Endothelial cell of umbilical vein (primary cell): ENCODE measurements at regions not wholly inside any gene's neighbourhood (a gene's known extent, or its start where the extent isn't known, plus 50 kb on each side); places are given as distances from the start of the nearest gene placed in this dataset.

ENCODE experiments used
- BruUV-seq: library from RNA; stranded (reverse); fragments of 400-500 nt; replicated peaks from 2 replicates; lab custom pipeline; 2021; lab: Mats Ljungman, UMichigan
- CTCF ChIA-PET: fragments of 300-600, 350-600 bp; sonication (Branson Sonifier 250); formaldehyde crosslinking; loops from one replicate; lab custom pipeline; 2021; ENCODE audit warnings: antibody characterized with exemption, inconsistent platforms; lab: Charles Lee
- POLR2A ChIA-PET: fragments of 300-600, 350-600 bp; sonication (Branson Sonifier 250); formaldehyde crosslinking; loops from one replicate; lab custom pipeline; 2021; ENCODE audit warnings: antibody characterized with exemption, inconsistent platforms; lab: Charles Lee
- DNase-seq: peaks from one replicate; pipeline ENCODE4 v3.0.0-alpha.2; 2011; ENCODE audit warnings: low read depth, low spot score
- FAIRE-seq: peaks from 2 replicates; lab custom pipeline; 2011; peaks lifted over from hg19 to GRCh38; lab: Jason Lieb, UNC
- H2AFZ ChIP-seq: 2 replicates; pipeline ENCODE4 v1.6.0; 2012; ENCODE audit warnings: low read depth, low read length, control low read depth, inconsistent platforms
- H3K27ac ChIP-seq: 2 replicates; pipeline ENCODE4 v1.5.1; 2011; ENCODE audit warnings: low read depth, mild to moderate bottlenecking, control low read depth, low read length, moderate library complexity; ENCODE audit not compliant: insufficient read depth
- H3K27me3 ChIP-seq, 2 experiments: 2 replicates each; pipeline versions ENCODE4 v1.6.0 to v1.6.1; 2011; ENCODE audit warnings: low read length in 2 of 2, mixed read lengths in 1 of 2; ENCODE audit not compliant: control insufficient read depth in 2 of 2, insufficient read depth in 2 of 2
- H3K36me3 ChIP-seq, 2 experiments: 2 replicates in 1 of 2; 3 replicates in 1 of 2; pipeline ENCODE4 v1.5.1; 2011; ENCODE audit warnings: low read length in 2 of 2, mild to moderate bottlenecking in 1 of 2, moderate library complexity in 1 of 2; ENCODE audit not compliant: control insufficient read depth in 2 of 2, insufficient read depth in 2 of 2; ENCODE audit errors: extremely low read depth in 1 of 2
- H3K4me1 ChIP-seq: 3 replicates; pipeline ENCODE4 v1.5.1; 2011; ENCODE audit warnings: mild to moderate bottlenecking, low read length; ENCODE audit not compliant: control insufficient read depth, insufficient read depth; ENCODE audit errors: extremely low read depth
- H3K4me2 ChIP-seq: 2 replicates; pipeline ENCODE4 v1.6.1; 2011; ENCODE audit warnings: low read length, control low read depth, mixed read lengths; ENCODE audit not compliant: insufficient read depth
- H3K4me3 ChIP-seq, 3 experiments: fragments of 200-600 bp in 1 of 3; sonication (generic), shearing (Covaris generic) in 1 of 3; replicated peaks in 1 of 3; 2 replicates each; pipeline ENCODE4 v1.5.1; 2011 to 2016; ENCODE audit warnings: control low read depth in 3 of 3, low read length in 3 of 3, mild to moderate bottlenecking in 2 of 3, inconsistent platforms in 1 of 3, low read depth in 1 of 3, moderate library complexity in 1 of 3; ENCODE audit not compliant: insufficient read depth in 1 of 3
- H3K79me2 ChIP-seq: 2 replicates; pipeline ENCODE4 v1.6.0; 2012; ENCODE audit warnings: low read length, inconsistent platforms; ENCODE audit not compliant: control insufficient read depth, insufficient read depth
- H3K9ac ChIP-seq: replicated peaks from 2 replicates; pipeline ENCODE3; 2011; ENCODE audit warnings: low read length, control low read depth; ENCODE audit not compliant: insufficient read depth; ENCODE audit errors: extremely low read depth
- H3K9me1 ChIP-seq: replicated peaks from 3 replicates; pipeline ENCODE4 v1.6.0; 2011; ENCODE audit warnings: mild to moderate bottlenecking, low read length; ENCODE audit not compliant: control insufficient read depth, insufficient read depth; ENCODE audit errors: extremely low read depth
- H3K9me3 ChIP-seq: replicated peaks from 2 replicates; pipeline ENCODE4 v1.5.1; 2012; ENCODE audit warnings: low read length, inconsistent platforms; ENCODE audit not compliant: control insufficient read depth, insufficient read depth
- H4K20me1 ChIP-seq: replicated peaks from 2 replicates; pipeline ENCODE3; 2011; ENCODE audit warnings: mild to moderate bottlenecking, low read length; ENCODE audit not compliant: control insufficient read depth, insufficient read depth; ENCODE audit errors: extremely low read depth
- EZH2 ChIP-seq: IDR thresholded peaks from 2 replicates; pipeline ENCODE4 v1.6.1; 2012; ENCODE audit warnings: borderline replicate concordance, low read depth, mild to moderate bottlenecking, moderate library complexity, low read length, inconsistent platforms; ENCODE audit not compliant: severe bottlenecking
- FOS ChIP-seq: IDR thresholded peaks from 2 replicates; pipeline ENCODE4 v1.6.1; 2011; ENCODE audit warnings: mild to moderate bottlenecking, low read length, moderate library complexity, borderline replicate concordance; ENCODE audit not compliant: insufficient read depth
- GATA2 ChIP-seq: IDR thresholded peaks from 2 replicates; pipeline ENCODE4 v1.7.0; 2011; ENCODE audit warnings: low read depth, mild to moderate bottlenecking, moderate library complexity, mixed read lengths, low read length; ENCODE audit not compliant: insufficient read length, insufficient read depth
- JUN ChIP-seq: IDR thresholded peaks from 2 replicates; pipeline ENCODE4 v1.6.1; 2011; ENCODE audit warnings: borderline replicate concordance, low read depth; ENCODE audit not compliant: insufficient read length, insufficient read depth
- MYC ChIP-seq: IDR thresholded peaks from one replicate; pipeline ENCODE4 v1.6.1; 2011; ENCODE audit warnings: mild to moderate bottlenecking, low read depth, low read length
- POLR2A ChIP-seq: IDR thresholded peaks from 2 replicates; pipeline ENCODE4 v1.6.1; 2012; ENCODE audit warnings: low read depth, mild to moderate bottlenecking, control low read depth, low read length
- POLR2AphosphoS5 ChIP-seq: IDR thresholded peaks from 2 replicates; pipeline ENCODE4 v1.6.1; 2012; ENCODE audit warnings: low read depth, mild to moderate bottlenecking, control low read depth, low read length, moderate library complexity; ENCODE audit not compliant: insufficient read depth
- dilution Hi-C: fragments of 300-500 bp; cut with MboI; formaldehyde crosslinking; loops from one replicate; pipeline ENCODE4 v1.15.0; 2019; ENCODE audit warnings: low sequenced_read_pairs; ENCODE audit not compliant: extremely low pct_ligation_motif_present
- intact Hi-C: fragments of 100-400 bp; cut with micrococcal nuclease; formaldehyde crosslinking; loops from one replicate; pipeline ENCODE4 v1.10.0; 2022
- TF ChIP-seq, protein P1 (sequence below): IDR thresholded peaks from 2 replicates; pipeline ENCODE4 v1.6.1; 2011; ENCODE audit not compliant: insufficient read depth, insufficient read length

DNA sequence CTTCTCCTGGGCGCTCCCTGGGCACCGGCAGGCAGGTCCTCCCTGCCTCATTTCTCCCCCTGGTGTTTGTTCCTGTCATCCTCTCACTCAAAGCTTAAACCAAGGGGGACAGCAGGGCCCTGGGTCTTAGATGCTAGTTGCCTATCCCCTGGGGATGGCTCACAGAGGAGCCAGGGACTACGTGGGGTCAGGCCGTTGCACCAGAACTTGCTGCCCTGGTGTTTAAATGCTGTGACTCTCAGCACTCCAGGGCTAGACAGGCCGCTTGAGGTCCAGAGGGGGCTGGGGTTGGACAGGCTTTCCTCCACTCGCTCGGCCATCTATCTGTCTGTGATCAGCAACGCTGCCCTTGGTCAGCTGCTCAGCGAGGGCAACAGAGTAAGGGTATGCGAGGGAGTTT, 340.3 kb downstream of the CXCL12 start:
- TF ChIP-seq EZH2 (no peak), FOS (no peak), GATA2 (no peak), JUN (no peak), POLR2AphosphoS5 (no peak)
- TF ChIP-seq, protein P1, sequence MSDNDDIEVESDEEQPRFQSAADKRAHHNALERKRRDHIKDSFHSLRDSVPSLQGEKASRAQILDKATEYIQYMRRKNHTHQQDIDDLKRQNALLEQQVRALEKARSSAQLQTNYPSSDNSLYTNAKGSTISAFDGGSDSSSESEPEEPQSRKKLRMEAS = no peak
- ChIA-PET POLR2A (no interaction called here), CTCF (interaction anchor here (4.3 kb wide), 1 partner anchor 353 kb away, joined by 46 read pairs; no protein-coding TSS in a partner anchor)
- Histone ChIP-seq H3K27ac (no peak overlapping the region), H3K9me1 (no peaks in the 10 kb centered on the region), H2AFZ (no peak overlapping the region), H3K9me3 (no peaks in the 10 kb centered on the region), H3K27me3 (peaks cover 1 to 12% of the 10 kb centered on the region in 2 experiments), H3K79me2 (no peaks in the 10 kb centered on the region), H3K36me3 (no peaks in the 10 kb centered on the region), H3K4me2 (no peak overlapping the region), H3K9ac (no peak overlapping the region), H4K20me1 (no peaks in the 10 kb centered on the region), H3K4me3 (no peak overlapping the region), H3K4me1 (peaks cover 2% of the 10 kb centered on the region)
- dilution Hi-C loops = no loop called here
- intact Hi-C loops = loop anchor here (10.0 kb wide), 1 partner anchor 820 kb away; no protein-coding TSS in a partner anchor
- no TSS peak for BruUV-seq
- FAIRE-seq (no peak), DNase-seq (no peak)

DNA sequence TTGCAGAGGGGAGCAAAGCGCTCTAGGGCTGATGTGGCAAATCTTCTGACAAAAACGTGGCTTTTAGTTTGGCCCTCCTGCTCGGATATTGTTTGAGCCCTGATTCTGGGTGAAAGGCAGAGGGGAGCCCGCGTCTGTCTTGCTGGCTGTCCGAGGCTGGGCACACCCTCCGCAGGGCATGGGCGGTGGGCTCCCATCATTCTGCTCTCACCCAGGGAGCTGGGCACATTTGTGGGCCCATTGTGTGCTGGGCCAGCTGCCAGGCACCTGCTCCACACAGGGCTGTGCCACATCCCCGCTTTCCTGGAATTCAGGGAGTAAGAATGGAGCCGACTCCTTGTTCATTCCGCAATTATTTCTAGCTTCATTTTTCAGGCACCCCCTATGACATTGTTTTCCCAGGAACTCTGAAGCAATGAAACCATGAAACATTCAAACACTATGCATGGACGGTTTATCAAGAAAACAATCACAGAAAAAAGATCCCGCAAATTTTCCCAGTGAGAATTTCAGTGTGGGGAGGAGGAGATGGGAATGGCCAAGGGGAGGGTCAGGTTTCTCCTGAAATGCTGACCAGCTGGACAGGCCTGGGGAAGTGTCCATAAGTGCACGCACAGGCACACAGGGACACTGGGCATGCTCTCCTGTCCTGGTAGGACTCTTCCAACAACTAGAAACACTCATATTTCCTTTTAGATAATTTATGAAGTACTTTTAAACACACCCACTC, 341.1 kb downstream of the CXCL12 start:
- H3K9ac ChIP-seq = no peak overlapping the region
- H3K27ac ChIP-seq = no peak overlapping the region
- CTCF ChIA-PET = interaction anchor here (4.3 kb wide), 1 partner anchor 353 kb away, joined by 46 read pairs; no protein-coding TSS in a partner anchor
- H3K36me3 ChIP-seq = no peaks in the 10 kb centered on the region
- peaks cover 1 to 12% of the 10 kb centered on the region in 2 experiments for H3K27me3 ChIP-seq
- H3K9me3 ChIP-seq = no peaks in the 10 kb centered on the region
- intact Hi-C loops = loop anchor here (10.0 kb wide), 1 partner anchor 821 kb away; no protein-coding TSS in a partner anchor
- DNase-seq (no peak), FAIRE-seq (no peak)
- H2AFZ ChIP-seq = no peak overlapping the region
- TF ChIP-seq GATA2 = no peak
- no peak for TF ChIP-seq MYC
- no peak for TF ChIP-seq POLR2A
- no peak for TF ChIP-seq EZH2
- TF ChIP-seq FOS = no peak
- dilution Hi-C loops = no loop called here
- no peak overlapping the region for H3K4me3 ChIP-seq
- BruUV-seq = no TSS peak
- POLR2A ChIA-PET = no interaction called here
- no peak overlapping the region for H3K4me2 ChIP-seq
- no peaks in the 10 kb centered on the region for H4K20me1 ChIP-seq
- no peaks in the 10 kb centered on the region for H3K79me2 ChIP-seq
- H3K4me1 ChIP-seq = peaks cover 2% of the 10 kb centered on the region
- H3K9me1 ChIP-seq = no peaks in the 10 kb centered on the region
